Body of pancreas (tissue), 4 donors: ENCODE measurements at regions not wholly inside any gene's neighbourhood (a gene's known extent, or its start where the extent isn't known, plus 50 kb on each side); places are given as distances from the start of the nearest gene placed in this dataset.

Experiments used
- ATAC-seq: fragments of 150-250 bp; one replicate; pipeline ENCODE4 v1.9.1; 2016
- DNase-seq, 4 donors: peaks; one replicate each; pipeline ENCODE4 v3.0.0-alpha.2; 2019
- H3K27ac ChIP-seq, 4 donors: fragments of 200-600 bp; sonication (generic); 1 replicate in 3 of 4; 2 replicates in 1 of 4; pipeline versions ENCODE4 v1.5.1 to v1.6.1; 2016 to 2019; ENCODE audit warnings: mild to moderate bottlenecking in 1 of 4, mixed read lengths in 1 of 4, moderate library complexity in 1 of 4
- H3K27me3 ChIP-seq, 2 donors: fragments of 200-600 bp; sonication (generic); one replicate each; pipeline ENCODE4 v1.6.0; 2016; ENCODE audit warnings: mild to moderate bottlenecking in 1 of 2
- H3K36me3 ChIP-seq, 2 donors: fragments of 200-600 bp; sonication (generic); replicated peaks in 1 of 2; 2 replicates each; pipeline ENCODE4 v1.5.1; 2016; ENCODE audit warnings: low read depth in 2 of 2; ENCODE audit not compliant: insufficient read depth in 1 of 2
- H3K4me1 ChIP-seq: fragments of 200-600 bp; sonication (generic); one replicate; pipeline ENCODE4 v1.6.0; 2016
- H3K4me3 ChIP-seq, 2 donors: fragments of 200-600 bp; sonication (generic); 1 replicate in 1 of 2; 2 replicates in 1 of 2; pipeline ENCODE4 v1.5.1; 2016 to 2019
- H3K9me3 ChIP-seq, 3 donors: fragments of 200-600 bp; sonication (generic); 1 replicate in 2 of 3; 2 replicates in 1 of 3; pipeline ENCODE4 v1.5.1; 2016
- CTCF ChIP-seq, 7 experiments: fragments of 450-650 bp in 4 of 7; fragments of 200-600 bp in 3 of 7; sonication (generic) in 3 of 7; IDR thresholded peaks; one replicate each; pipeline ENCODE4 v1.5.1; 2016 to 2019; ENCODE audit warnings: antibody characterized with exemption in 7 of 7
- POLR2A ChIP-seq, 3 donors: fragments of 450-650 bp; IDR thresholded peaks; one replicate each; pipeline ENCODE4 v1.6.1; 2016; ENCODE audit warnings: antibody characterized with exemption in 3 of 3, mild to moderate bottlenecking in 2 of 3
- WGBS, 2 donors: methylation state at CpG; one replicate each; pipeline ENCODE4 v1.1.5; 2017; 5-methylcytosine and 5-hydroxymethylcytosine counted together
- intact Hi-C: fragments of 100-400 bp; cut with DNase I; formaldehyde crosslinking; loops from one replicate; pipeline ENCODE4 v1.15.1; 2023

GRCh38 chr5:6825678-6826244, 112.5 kb downstream of the TENT4A start:
- 46 to 56% methylated on average over 6 of the region's 6 CpGs for WGBS, 2 donors
- Histone ChIP-seq H3K4me3 (no peak overlapping the region), H3K27me3 (no peaks in the 10 kb centered on the region), H3K36me3 (no peaks in the 10 kb centered on the region), H3K27ac (no peak overlapping the region), H3K4me1 (no peaks in the 10 kb centered on the region), H3K9me3 (peaks cover 0 to 4% (median 0%) of the 10 kb centered on the region in 3 donors)
- ATAC-seq, result no peak
- intact Hi-C loops, result no loop called here
- DNase-seq, result peak in 2 of 4 donors; percentile 19 to 23
- no peak for TF ChIP-seq CTCF (IDR thresholded peaks at IDR 0.05)
- no peak for TF ChIP-seq POLR2A (IDR thresholded peaks at IDR 0.05)

- WGBS, 2 donors, result 88 to 92% methylated on average over 6 of the region's 6 CpGs
- H3K36me3 ChIP-seq, result no peaks in the 10 kb centered on the region
- H3K4me3 ChIP-seq, result no peak overlapping the region
- intact Hi-C loops, result no loop called here
- DNase-seq (no peak), ATAC-seq (no peak)
- no peaks in the 10 kb centered on the region for H3K4me1 ChIP-seq
- no peaks in the 10 kb centered on the region for H3K27me3 ChIP-seq
- H3K27ac ChIP-seq, result no peak overlapping the region
- TF ChIP-seq CTCF (IDR thresholded peaks at IDR 0.05) (no peak), POLR2A (IDR thresholded peaks at IDR 0.05) (no peak)
- no peaks in the 10 kb centered on the region for H3K9me3 ChIP-seq
Observed at GRCh38 chr5:6826756-6827155, 113.5 kb downstream of the TENT4A start.

GRCh38 chr5:6827526-6828219, 114.4 kb downstream of the TENT4A start:
- intact Hi-C loops, result no loop called here
- 64 to 70% methylated on average over 9 of the region's 9 CpGs for WGBS, 2 donors

GRCh38 chr5:6829150-6829784, 116.0 kb downstream of the TENT4A start:
- DNase-seq (no peak), ATAC-seq (no peak)
- Histone ChIP-seq H3K9me3 (no peaks in the 10 kb centered on the region), H3K4me1 (no peaks in the 10 kb centered on the region), H3K27ac (no peak overlapping the region), H3K4me3 (no peak overlapping the region), H3K36me3 (no peaks in the 10 kb centered on the region), H3K27me3 (no peaks in the 10 kb centered on the region)
- intact Hi-C loops, result no loop called here
- 59 to 68% methylated on average over 5 of the region's 5 CpGs for WGBS, 2 donors
- TF ChIP-seq POLR2A (IDR thresholded peaks at IDR 0.05), result no peak
- TF ChIP-seq CTCF (IDR thresholded peaks at IDR 0.05), result no peak

More at GRCh38 chr5:6827526-6828219, 114.4 kb downstream of the TENT4A start:
- no peak overlapping the region for H3K4me3 ChIP-seq
- peak in 1 of 4 donors; percentile 9 for DNase-seq
- no peaks in the 10 kb centered on the region for H3K27me3 ChIP-seq
- H3K36me3 ChIP-seq, result no peaks in the 10 kb centered on the region
- no peak overlapping the region for H3K27ac ChIP-seq
- TF ChIP-seq POLR2A (IDR thresholded peaks at IDR 0.05) (no peak), CTCF (IDR thresholded peaks at IDR 0.05) (no peak)
- no peaks in the 10 kb centered on the region for H3K9me3 ChIP-seq
- no peaks in the 10 kb centered on the region for H3K4me1 ChIP-seq
- no peak for ATAC-seq
